Hepatocyte (in vitro differentiated cells): ENCODE measurements at regions not wholly inside any gene's neighbourhood (a gene's known extent, or its start where the extent isn't known, plus 50 kb on each side); places are given as distances from the start of the nearest gene placed in this dataset.

Source experiments
- DNase-seq: peaks from one replicate; pipeline ENCODE4 v3.0.0-alpha.2; 2016; ENCODE audit warnings: low spot score
- H2AFZ ChIP-seq: fragments of 200-600 bp; sonication (generic); 2 replicates; pipeline ENCODE4 v1.6.0; 2016; ENCODE audit warnings: antibody characterized with exemption, mild to moderate bottlenecking
- H3K27ac ChIP-seq: fragments of 200-600 bp; sonication (generic); 2 replicates; pipeline ENCODE4 v1.5.1; 2016; ENCODE audit warnings: mild to moderate bottlenecking
- H3K27me3 ChIP-seq: fragments of 200-600 bp; sonication (generic); 2 replicates; pipeline ENCODE4 v1.6.1; 2016
- H3K36me3 ChIP-seq: fragments of 200-600 bp; sonication (generic); replicated peaks from 2 replicates; pipeline ENCODE4 v1.5.1; 2016; ENCODE audit warnings: low read depth; ENCODE audit not compliant: insufficient read depth
- H3K4me1 ChIP-seq: fragments of 200-600 bp; sonication (generic); 2 replicates; pipeline ENCODE4 v1.5.1; 2016; ENCODE audit warnings: mild to moderate bottlenecking, moderate library complexity; ENCODE audit not compliant: insufficient read depth
- H3K4me2 ChIP-seq: fragments of 200-600 bp; sonication (generic); 2 replicates; pipeline ENCODE4 v1.6.0; 2016
- H3K4me3 ChIP-seq: fragments of 200-600 bp; sonication (generic); 2 replicates; pipeline ENCODE4 v1.5.1; 2016; ENCODE audit warnings: mild to moderate bottlenecking
- H3K79me2 ChIP-seq: fragments of 200-600 bp; sonication (generic); 2 replicates; pipeline ENCODE4 v1.6.0; 2017; ENCODE audit warnings: mild to moderate bottlenecking
- H3K9me2 ChIP-seq: fragments of 200-600 bp; sonication (generic); replicated peaks from 2 replicates; pipeline ENCODE4 v1.6.0; 2017; ENCODE audit warnings: mild to moderate bottlenecking; ENCODE audit not compliant: insufficient read depth
- H3K9me3 ChIP-seq: fragments of 200-600 bp; sonication (generic); 2 replicates; pipeline ENCODE4 v1.5.1; 2016; ENCODE audit warnings: low read depth, mild to moderate bottlenecking
- H4K20me1 ChIP-seq: fragments of 200-600 bp; sonication (generic); 2 replicates; pipeline ENCODE4 v1.6.0; 2016; ENCODE audit warnings: mild to moderate bottlenecking; ENCODE audit not compliant: insufficient read depth, poor library complexity, severe bottlenecking
- CTCF ChIP-seq: fragments of 200-600 bp; sonication (generic); IDR thresholded peaks from 2 replicates; pipeline ENCODE4 v1.5.1; 2016; ENCODE audit warnings: antibody characterized with exemption, mild to moderate bottlenecking; ENCODE audit not compliant: poor library complexity
- EZH2 ChIP-seq: fragments of 200-600 bp; sonication (generic); IDR thresholded peaks from 2 replicates; pipeline ENCODE4 v1.6.1; 2016; ENCODE audit warnings: antibody characterized with exemption, mild to moderate bottlenecking, borderline replicate concordance
- EZH2phosphoT487 ChIP-seq: fragments of 200-600 bp; sonication (generic); IDR thresholded peaks from one replicate; pipeline ENCODE4 v1.6.1; 2018; ENCODE audit warnings: antibody characterized with exemption, mild to moderate bottlenecking, low read depth, moderate library complexity; ENCODE audit not compliant: unreplicated experiment, severe bottlenecking
- WGBS: methylation state at CpG from one replicate; pipeline ENCODE4 v1.1.6; 2016; ENCODE audit warnings: low lambda C conversion rate; ENCODE audit errors: missing lambda C conversion rate; 5-methylcytosine and 5-hydroxymethylcytosine counted together

DNA sequence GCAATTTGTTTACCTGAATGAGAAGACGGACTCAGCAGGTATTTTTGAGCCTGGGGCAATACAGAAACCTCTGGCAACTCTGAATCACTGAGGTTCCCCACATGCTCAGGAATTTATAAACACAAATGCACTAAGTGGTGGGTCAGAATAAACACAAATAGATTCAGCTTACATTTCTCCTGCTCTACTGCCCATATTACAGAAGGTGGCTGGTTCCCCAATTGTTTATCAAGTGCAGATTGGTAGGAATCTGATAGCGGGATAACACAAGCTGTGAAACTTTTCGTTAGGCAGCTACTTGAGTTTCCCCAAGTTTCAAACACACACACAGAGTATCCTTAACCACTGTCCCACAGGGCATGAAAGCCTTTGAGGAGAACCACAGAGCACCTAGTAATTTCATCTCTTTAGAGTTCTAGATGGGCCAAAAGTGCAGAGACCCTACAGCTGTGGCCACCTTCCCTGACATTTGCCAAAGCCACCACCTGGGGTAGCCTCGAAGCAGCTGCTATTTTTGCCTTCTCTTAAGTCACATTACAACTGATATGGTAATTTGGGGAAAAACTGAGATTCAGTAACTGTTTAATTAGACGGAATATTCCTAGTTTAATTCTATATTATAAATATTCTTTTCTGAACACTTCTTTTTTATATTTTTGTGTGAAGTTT lies 204.2 kb upstream of the PTCHD4 start:
- Histone ChIP-seq H3K4me2 (no peak overlapping the region), H3K4me3 (no peak overlapping the region), H4K20me1 (no peaks in the 10 kb centered on the region), H3K9me3 (no peaks in the 10 kb centered on the region), H3K27me3 (no peaks in the 10 kb centered on the region), H3K36me3 (no peaks in the 10 kb centered on the region), H3K27ac (no peak overlapping the region), H3K4me1 (no peaks in the 10 kb centered on the region), H3K9me2 (no peaks in the 10 kb centered on the region), H2AFZ (no peak overlapping the region), H3K79me2 (no peaks in the 10 kb centered on the region)
- 81% methylated on average over 5 of the region's 5 CpGs for WGBS
- TF ChIP-seq EZH2 = no peak
- TF ChIP-seq CTCF = no peak
- TF ChIP-seq EZH2phosphoT487 = no peak
- DNase-seq = no peak

DNA sequence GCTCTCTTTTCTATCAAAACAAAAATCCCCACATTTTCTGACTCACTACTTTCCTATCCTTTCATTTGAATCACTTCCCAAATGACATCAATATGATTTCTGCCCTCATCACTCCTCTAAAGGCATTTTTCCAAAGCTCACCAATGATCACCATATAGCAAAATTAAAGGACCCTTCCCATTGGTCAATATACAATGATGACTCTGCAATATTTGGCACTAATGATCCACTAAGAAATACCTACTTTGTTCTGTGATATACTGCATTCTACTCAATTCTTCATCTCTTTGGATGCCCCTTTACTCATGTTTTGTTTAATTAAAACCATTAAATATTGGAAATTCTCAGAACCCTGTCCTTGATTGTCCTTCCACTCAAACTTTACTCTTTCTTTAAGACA lies 200.3 kb upstream of the PTCHD4 start:
- Histone ChIP-seq H2AFZ (no peak overlapping the region), H3K4me3 (no peak overlapping the region), H3K79me2 (no peaks in the 10 kb centered on the region), H3K9me2 (no peaks in the 10 kb centered on the region), H3K27me3 (no peaks in the 10 kb centered on the region), H4K20me1 (no peaks in the 10 kb centered on the region), H3K9me3 (no peaks in the 10 kb centered on the region), H3K4me1 (no peaks in the 10 kb centered on the region), H3K4me2 (no peak overlapping the region), H3K36me3 (no peaks in the 10 kb centered on the region), H3K27ac (no peak overlapping the region)
- DNase-seq = no peak
- TF ChIP-seq EZH2 (no peak), CTCF (no peak), EZH2phosphoT487 (no peak)

DNA sequence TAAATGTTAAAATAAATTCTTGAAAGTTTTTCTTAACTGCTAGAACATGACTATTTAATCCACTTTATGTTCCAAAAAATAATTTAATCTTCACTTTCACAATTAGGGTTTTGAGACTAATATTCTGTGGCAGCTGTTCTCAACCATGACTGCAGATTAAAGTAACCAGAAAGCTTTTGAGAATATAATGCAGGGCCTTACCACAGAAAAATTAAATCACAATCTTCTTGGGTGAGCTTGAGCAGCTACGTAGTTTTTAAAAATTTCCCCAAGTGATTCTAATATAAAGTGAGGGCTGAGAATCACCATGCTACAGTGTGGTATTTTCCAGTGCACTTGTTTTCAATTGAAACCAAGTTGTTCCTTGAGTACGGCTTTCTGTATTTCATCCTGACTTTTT lies 196.6 kb upstream of the PTCHD4 start:
- 85% methylated on average over 2 of the region's 2 CpGs for WGBS
- no peak overlapping the region for H2AFZ ChIP-seq

More for the DNA sequence above, 196.6 kb upstream of the PTCHD4 start:
- Histone ChIP-seq H3K4me2 (no peak overlapping the region), H3K79me2 (no peaks in the 10 kb centered on the region), H3K36me3 (no peaks in the 10 kb centered on the region), H3K4me3 (no peak overlapping the region), H3K9me3 (no peaks in the 10 kb centered on the region), H3K27me3 (no peaks in the 10 kb centered on the region), H3K9me2 (no peaks in the 10 kb centered on the region), H4K20me1 (no peaks in the 10 kb centered on the region), H3K27ac (no peak overlapping the region), H3K4me1 (no peaks in the 10 kb centered on the region)
- TF ChIP-seq EZH2 (no peak), EZH2phosphoT487 (no peak), CTCF (no peak)
- DNase-seq = no peak
